ENCODE measurements at regions not wholly inside any gene's neighbourhood (a gene's known extent, or its start where the extent isn't known, plus 50 kb on each side); places are given as distances from the start of the nearest gene placed in this dataset.
A peak's percentile ranks its signal among the peaks of the same experiment; 100 is the strongest.

- Histone ChIP-seq H3K56ac (ENCODE audit: low read length) (no peak overlapping the region), H3K4ac (ENCODE audit: low read depth, low read length) (no peak overlapping the region), H3K36me3 (ENCODE audit: control insufficient read depth, insufficient read depth, low read length) (no peaks in the 10 kb centered on the region), H3K4me2 (ENCODE audit: low read length) (no peak overlapping the region), H2BK5ac (ENCODE audit: low read length) (no peak overlapping the region), H3K79me2 (ENCODE audit: control insufficient read depth, insufficient read depth, low read length) (no peaks in the 10 kb centered on the region), H3K27me3 (ENCODE audit: insufficient read depth, low read length, poor library complexity) (no peaks in the 10 kb centered on the region), H3K9ac (ENCODE audit: low read length) (no peak overlapping the region), H4K5ac (ENCODE audit: low read length) (no peak overlapping the region), H3K4me1 (ENCODE audit: control insufficient read depth, low read depth, low read length) (no peaks in the 10 kb centered on the region), H3K23ac (ENCODE audit: low read length) (no peak overlapping the region), H2BK120ac (ENCODE audit: low read depth, low read length) (no peak overlapping the region), H3K18ac (ENCODE audit: low read length) (no peak overlapping the region), H3K4me3 (ENCODE audit: low read length) (no peak overlapping the region), H3K27ac (ENCODE audit: low read depth, low read length) (no peak overlapping the region), H2BK15ac (replicated peaks; ENCODE audit: low read depth) (no peak overlapping the region), H4K8ac (ENCODE audit: low read depth, low read length) (no peak overlapping the region), H2AK5ac (ENCODE audit: low read length) (no peak overlapping the region), H3K79me1 (ENCODE audit: low read length) (no peaks in the 10 kb centered on the region)
- no peak for DNase-seq
- no CpG with 5 or more reads among the region's 1 CpG for WGBS (ENCODE audit: extremely low coverage, insufficient coverage, low lambda C conversion rate)
Measured at GRCh38 chr17:12313786-12314185, 293.1 kb downstream of the MAP2K4 start.

- no peak overlapping the region for H3K27ac ChIP-seq (ENCODE audit: low read depth, low read length)
- no peak overlapping the region for H4K5ac ChIP-seq (ENCODE audit: low read length)
- no peak overlapping the region for H3K23ac ChIP-seq (ENCODE audit: low read length)
- no peak overlapping the region for H2AK5ac ChIP-seq (ENCODE audit: low read length)
- no peak overlapping the region for H3K18ac ChIP-seq (ENCODE audit: low read length)
- H3K36me3 ChIP-seq (ENCODE audit: control insufficient read depth, insufficient read depth, low read length), result no peaks in the 10 kb centered on the region
- H4K8ac ChIP-seq (ENCODE audit: low read depth, low read length), result no peak overlapping the region
- no peaks in the 10 kb centered on the region for H3K79me1 ChIP-seq (ENCODE audit: low read length)
- H3K4ac ChIP-seq (ENCODE audit: low read depth, low read length), result no peak overlapping the region
- no peak for DNase-seq
- H2BK5ac ChIP-seq (ENCODE audit: low read length), result no peak overlapping the region
- no CpG with 5 or more reads among the region's 1 CpG for WGBS (ENCODE audit: extremely low coverage, insufficient coverage, low lambda C conversion rate)
- no peaks in the 10 kb centered on the region for H3K4me1 ChIP-seq (ENCODE audit: control insufficient read depth, low read depth, low read length)
- H3K4me3 ChIP-seq (ENCODE audit: low read length), result no peak overlapping the region
- H3K27me3 ChIP-seq (ENCODE audit: insufficient read depth, low read length, poor library complexity), result no peaks in the 10 kb centered on the region
- no peak overlapping the region for H3K9ac ChIP-seq (ENCODE audit: low read length)
- H3K4me2 ChIP-seq (ENCODE audit: low read length), result no peak overlapping the region
- H3K56ac ChIP-seq (ENCODE audit: low read length), result no peak overlapping the region
- H3K79me2 ChIP-seq (ENCODE audit: control insufficient read depth, insufficient read depth, low read length), result no peaks in the 10 kb centered on the region
- H2BK15ac ChIP-seq (replicated peaks; ENCODE audit: low read depth), result no peak overlapping the region
- H2BK120ac ChIP-seq (ENCODE audit: low read depth, low read length), result no peak overlapping the region
Measured at GRCh38 chr17:12316021-12316420, 295.3 kb downstream of the MAP2K4 start.

- H2AK5ac ChIP-seq (ENCODE audit: low read length), result no peak overlapping the region
- no peak overlapping the region for H3K23ac ChIP-seq (ENCODE audit: low read length)
- no peaks in the 10 kb centered on the region for H3K36me3 ChIP-seq (ENCODE audit: control insufficient read depth, insufficient read depth, low read length)
- H3K4me1 ChIP-seq (ENCODE audit: control insufficient read depth, low read depth, low read length), result no peaks in the 10 kb centered on the region
- H2BK5ac ChIP-seq (ENCODE audit: low read length), result no peak overlapping the region
- no peak overlapping the region for H2BK120ac ChIP-seq (ENCODE audit: low read depth, low read length)
- no peaks in the 10 kb centered on the region for H3K79me1 ChIP-seq (ENCODE audit: low read length)
- DNase-seq, result no peak
- no peak overlapping the region for H2BK15ac ChIP-seq (replicated peaks; ENCODE audit: low read depth)
- no peak overlapping the region for H4K5ac ChIP-seq (ENCODE audit: low read length)
- no peak overlapping the region for H3K4me2 ChIP-seq (ENCODE audit: low read length)
- no peak overlapping the region for H3K27ac ChIP-seq (ENCODE audit: low read depth, low read length)
- no peak overlapping the region for H3K56ac ChIP-seq (ENCODE audit: low read length)
- no peak overlapping the region for H3K4ac ChIP-seq (ENCODE audit: low read depth, low read length)
- no peak overlapping the region for H3K18ac ChIP-seq (ENCODE audit: low read length)
- H3K4me3 ChIP-seq (ENCODE audit: low read length), result no peak overlapping the region
- WGBS (ENCODE audit: extremely low coverage, insufficient coverage, low lambda C conversion rate), result no CpG with 5 or more reads among the region's 9 CpGs
- H4K8ac ChIP-seq (ENCODE audit: low read depth, low read length), result no peak overlapping the region
- H3K79me2 ChIP-seq (ENCODE audit: control insufficient read depth, insufficient read depth, low read length), result no peaks in the 10 kb centered on the region
- H3K9ac ChIP-seq (ENCODE audit: low read length), result no peak overlapping the region
- no peaks in the 10 kb centered on the region for H3K27me3 ChIP-seq (ENCODE audit: insufficient read depth, low read length, poor library complexity)
Measured at GRCh38 chr17:12318571-12319266, 298.0 kb downstream of the MAP2K4 start.

GRCh38 chr17:12320286-12320685 is 299.6 kb downstream of the MAP2K4 start:
- Histone ChIP-seq H4K8ac (ENCODE audit: low read depth, low read length) (no peak overlapping the region), H3K9ac (ENCODE audit: low read length) (no peak overlapping the region), H3K4me3 (ENCODE audit: low read length) (no peak overlapping the region), H2AK5ac (ENCODE audit: low read length) (no peak overlapping the region), H2BK15ac (replicated peaks; ENCODE audit: low read depth) (no peak overlapping the region), H3K4ac (ENCODE audit: low read depth, low read length) (no peak overlapping the region), H3K36me3 (ENCODE audit: control insufficient read depth, insufficient read depth, low read length) (no peaks in the 10 kb centered on the region), H3K56ac (ENCODE audit: low read length) (no peak overlapping the region), H3K4me2 (ENCODE audit: low read length) (no peak overlapping the region), H3K27ac (ENCODE audit: low read depth, low read length) (no peak overlapping the region), H2BK5ac (ENCODE audit: low read length) (no peak overlapping the region), H3K23ac (ENCODE audit: low read length) (no peak overlapping the region), H4K5ac (ENCODE audit: low read length) (no peak overlapping the region), H3K79me2 (ENCODE audit: control insufficient read depth, insufficient read depth, low read length) (no peaks in the 10 kb centered on the region), H3K79me1 (ENCODE audit: low read length) (no peaks in the 10 kb centered on the region), H3K27me3 (ENCODE audit: insufficient read depth, low read length, poor library complexity) (no peaks in the 10 kb centered on the region), H3K4me1 (ENCODE audit: control insufficient read depth, low read depth, low read length) (no peaks in the 10 kb centered on the region), H2BK120ac (ENCODE audit: low read depth, low read length) (no peak overlapping the region), H3K18ac (ENCODE audit: low read length) (no peak overlapping the region)
- DNase-seq, result no peak
- no CpG with 5 or more reads among the region's 4 CpGs for WGBS (ENCODE audit: extremely low coverage, insufficient coverage, low lambda C conversion rate)

DNA sequence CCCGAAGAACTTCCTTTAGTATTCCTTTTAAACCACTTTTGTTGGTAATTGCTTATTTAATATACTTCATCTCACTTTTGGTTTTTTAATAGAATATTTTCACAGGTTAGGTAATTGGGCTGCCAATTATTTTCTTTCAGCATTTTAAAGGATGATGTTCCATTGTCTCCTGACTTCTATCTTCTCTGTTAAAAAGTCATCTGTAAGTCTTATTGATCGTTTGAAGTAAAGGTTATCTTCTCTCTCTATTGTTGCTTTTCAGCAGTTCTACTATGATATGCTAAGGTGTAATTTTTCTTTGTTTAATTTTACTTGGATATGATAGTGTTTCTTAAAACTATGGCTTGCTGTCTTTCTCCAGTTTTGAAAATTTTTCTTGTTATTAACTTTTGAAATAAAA is 307.5 kb downstream of the MAP2K4 start:
- no peak overlapping the region for H3K27ac ChIP-seq (ENCODE audit: low read depth, low read length)
- no peak overlapping the region for H3K4me3 ChIP-seq (ENCODE audit: low read length)
- no peaks in the 10 kb centered on the region for H3K79me2 ChIP-seq (ENCODE audit: control insufficient read depth, insufficient read depth, low read length)
- H3K23ac ChIP-seq (ENCODE audit: low read length), result no peak overlapping the region
- H2BK5ac ChIP-seq (ENCODE audit: low read length), result no peak overlapping the region
- DNase-seq, result peak; percentile 5
- no peak overlapping the region for H3K18ac ChIP-seq (ENCODE audit: low read length)
- no peak overlapping the region for H3K9ac ChIP-seq (ENCODE audit: low read length)
- H3K36me3 ChIP-seq (ENCODE audit: control insufficient read depth, insufficient read depth, low read length), result no peaks in the 10 kb centered on the region
- no peak overlapping the region for H2BK120ac ChIP-seq (ENCODE audit: low read depth, low read length)
- H3K4me1 ChIP-seq (ENCODE audit: control insufficient read depth, low read depth, low read length), result no peaks in the 10 kb centered on the region
- no peak overlapping the region for H3K56ac ChIP-seq (ENCODE audit: low read length)
- H3K4ac ChIP-seq (ENCODE audit: low read depth, low read length), result no peak overlapping the region
- H2AK5ac ChIP-seq (ENCODE audit: low read length), result no peak overlapping the region
- H3K27me3 ChIP-seq (ENCODE audit: insufficient read depth, low read length, poor library complexity), result no peaks in the 10 kb centered on the region
- no peaks in the 10 kb centered on the region for H3K79me1 ChIP-seq (ENCODE audit: low read length)
- H2BK15ac ChIP-seq (replicated peaks; ENCODE audit: low read depth), result no peak overlapping the region
- H3K4me2 ChIP-seq (ENCODE audit: low read length), result no peak overlapping the region
- no CpG with 5 or more reads among the region's 2 CpGs for WGBS (ENCODE audit: extremely low coverage, insufficient coverage, low lambda C conversion rate)
- no peak overlapping the region for H4K8ac ChIP-seq (ENCODE audit: low read depth, low read length)
- H4K5ac ChIP-seq (ENCODE audit: low read length), result no peak overlapping the region

DNA sequence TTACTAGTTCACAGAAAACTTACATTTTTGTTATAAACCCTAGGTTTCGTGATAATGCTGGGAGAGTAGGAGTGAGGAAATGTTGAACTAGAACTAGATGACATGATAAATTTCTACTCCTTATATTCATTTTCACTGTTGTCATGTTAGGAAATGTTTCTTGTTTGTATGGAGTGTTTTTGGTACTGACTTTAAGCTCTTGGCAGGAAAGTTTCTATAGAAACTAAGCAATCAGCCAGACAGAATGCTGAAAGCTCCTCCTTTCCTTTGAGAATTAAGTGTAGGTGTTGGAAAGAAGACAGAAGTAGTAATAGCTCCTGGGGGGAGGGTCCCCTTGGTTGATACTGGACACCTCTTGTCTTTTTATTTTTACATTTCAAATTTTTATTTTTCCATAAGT is 309.8 kb downstream of the MAP2K4 start:
- Histone ChIP-seq H3K56ac (ENCODE audit: low read length) (no peak overlapping the region), H3K4ac (ENCODE audit: low read depth, low read length) (no peak overlapping the region), H3K9ac (ENCODE audit: low read length) (no peak overlapping the region), H4K8ac (ENCODE audit: low read depth, low read length) (no peak overlapping the region), H3K4me2 (ENCODE audit: low read length) (no peak overlapping the region), H3K36me3 (ENCODE audit: control insufficient read depth, insufficient read depth, low read length) (no peaks in the 10 kb centered on the region), H4K5ac (ENCODE audit: low read length) (no peak overlapping the region), H2BK120ac (ENCODE audit: low read depth, low read length) (no peak overlapping the region), H3K27me3 (ENCODE audit: insufficient read depth, low read length, poor library complexity) (no peaks in the 10 kb centered on the region), H3K4me3 (ENCODE audit: low read length) (no peak overlapping the region), H3K23ac (ENCODE audit: low read length) (no peak overlapping the region), H3K79me2 (ENCODE audit: control insufficient read depth, insufficient read depth, low read length) (no peaks in the 10 kb centered on the region), H3K18ac (ENCODE audit: low read length) (no peak overlapping the region), H2BK5ac (ENCODE audit: low read length) (no peak overlapping the region), H2AK5ac (ENCODE audit: low read length) (no peak overlapping the region), H3K27ac (ENCODE audit: low read depth, low read length) (no peak overlapping the region), H3K79me1 (ENCODE audit: low read length) (no peaks in the 10 kb centered on the region), H2BK15ac (replicated peaks; ENCODE audit: low read depth) (no peak overlapping the region), H3K4me1 (ENCODE audit: control insufficient read depth, low read depth, low read length) (no peaks in the 10 kb centered on the region)
- DNase-seq, result no peak
- WGBS (ENCODE audit: extremely low coverage, insufficient coverage, low lambda C conversion rate), result no CpG with 5 or more reads among the region's 1 CpG

Measured in mesendoderm (in vitro differentiated cells).